Ishikawa (cell line): ENCODE measurements at regions not wholly inside any gene's neighbourhood (a gene's known extent, or its start where the extent isn't known, plus 50 kb on each side); places are given as distances from the start of the nearest gene placed in this dataset.

ENCODE experiments used
- CEBPB ChIP-seq: IDR thresholded peaks from 2 replicates; pipeline ENCODE4 v1.6.1; 2012
- CREB1 ChIP-seq: IDR thresholded peaks from 2 replicates; pipeline ENCODE4 v1.6.1; 2012; ENCODE audit warnings: low read depth
- EGR1 ChIP-seq: IDR thresholded peaks from 2 replicates; pipeline ENCODE4 v1.6.1; 2012
- EP300 ChIP-seq: IDR thresholded peaks from 2 replicates; pipeline ENCODE4 v1.6.1; 2012; ENCODE audit warnings: borderline replicate concordance
- FOXM1 ChIP-seq: IDR thresholded peaks from 2 replicates; pipeline ENCODE4 v1.6.1; 2012; ENCODE audit warnings: low read depth, borderline replicate concordance
- NFIC ChIP-seq: IDR thresholded peaks from 2 replicates; pipeline ENCODE4 v1.6.1; 2012
- RAD21 ChIP-seq: IDR thresholded peaks from 2 replicates; pipeline ENCODE4 v1.6.1; 2012; ENCODE audit warnings: low read depth
- REST ChIP-seq: IDR thresholded peaks from 2 replicates; pipeline ENCODE4 v1.6.1; 2012; ENCODE audit warnings: low read depth, mild to moderate bottlenecking
- TAF1 ChIP-seq: IDR thresholded peaks from 2 replicates; pipeline ENCODE4 v1.6.1; 2012; ENCODE audit warnings: low read depth, mild to moderate bottlenecking
- TCF12 ChIP-seq: IDR thresholded peaks from 2 replicates; pipeline ENCODE4 v1.6.1; 2012; ENCODE audit warnings: low read depth
- TEAD4 ChIP-seq: IDR thresholded peaks from 2 replicates; pipeline ENCODE4 v1.6.1; 2012
- USF1 ChIP-seq: IDR thresholded peaks from 2 replicates; pipeline ENCODE4 v1.6.1; 2012
- YY1 ChIP-seq: IDR thresholded peaks from 2 replicates; pipeline ENCODE4 v1.6.1; 2012; ENCODE audit warnings: low read depth
- ZBTB7A ChIP-seq: IDR thresholded peaks from 2 replicates; pipeline ENCODE4 v1.6.1; 2012; ENCODE audit warnings: low read depth
- TF ChIP-seq, protein P1 (sequence below): IDR thresholded peaks from 2 replicates; pipeline ENCODE4 v1.6.1; 2012

GRCh38 chr6:142543606-142544005 is 241.8 kb downstream of the ADGRG6 start:
- TF ChIP-seq EGR1, result no peak

- TF ChIP-seq RAD21 (no peak), ZBTB7A (no peak), REST (no peak), TAF1 (no peak), YY1 (no peak), NFIC (no peak), USF1 (no peak), TCF12 (no peak), EGR1 (no peak), TEAD4 (no peak), CEBPB (no peak), CREB1 (no peak), FOXM1 (no peak), EP300 (no peak)
- TF ChIP-seq, protein P1, sequence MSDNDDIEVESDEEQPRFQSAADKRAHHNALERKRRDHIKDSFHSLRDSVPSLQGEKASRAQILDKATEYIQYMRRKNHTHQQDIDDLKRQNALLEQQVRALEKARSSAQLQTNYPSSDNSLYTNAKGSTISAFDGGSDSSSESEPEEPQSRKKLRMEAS, result no peak
Observed at GRCh38 chr6:142544199-142544838, 242.5 kb downstream of the ADGRG6 start.

DNA sequence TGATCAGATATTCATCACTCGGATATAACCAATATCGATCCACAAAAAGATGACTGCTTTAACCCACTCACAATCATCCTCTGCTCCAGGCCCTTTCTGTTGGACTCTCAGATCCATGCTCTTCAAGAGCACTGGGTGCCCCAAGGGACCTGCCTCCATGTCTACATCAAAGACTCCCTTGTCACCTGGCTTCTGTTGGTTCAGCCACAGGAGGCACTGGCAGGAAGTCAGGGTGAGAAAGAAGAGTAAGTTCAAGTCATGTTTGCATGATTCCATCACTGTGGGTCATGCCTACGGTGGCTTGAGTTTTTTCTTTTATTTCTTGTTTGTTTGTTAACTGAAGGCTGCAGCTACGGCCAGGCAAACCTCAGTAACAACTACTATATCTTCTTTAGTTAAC is 243.3 kb downstream of the ADGRG6 start:
- TF ChIP-seq EGR1, result no peak
- TF ChIP-seq ZBTB7A, result no peak
- TF ChIP-seq CEBPB, result no peak
- TF ChIP-seq TAF1, result no peak
- TF ChIP-seq TCF12, result no peak
- no peak for TF ChIP-seq EP300
- no peak for TF ChIP-seq USF1
- no peak for TF ChIP-seq YY1
- no peak for TF ChIP-seq RAD21
- TF ChIP-seq FOXM1, result no peak
- no peak for TF ChIP-seq CREB1
- TF ChIP-seq, protein P1, result no peak
- TF ChIP-seq NFIC, result no peak
- no peak for TF ChIP-seq TEAD4
- no peak for TF ChIP-seq REST

DNA sequence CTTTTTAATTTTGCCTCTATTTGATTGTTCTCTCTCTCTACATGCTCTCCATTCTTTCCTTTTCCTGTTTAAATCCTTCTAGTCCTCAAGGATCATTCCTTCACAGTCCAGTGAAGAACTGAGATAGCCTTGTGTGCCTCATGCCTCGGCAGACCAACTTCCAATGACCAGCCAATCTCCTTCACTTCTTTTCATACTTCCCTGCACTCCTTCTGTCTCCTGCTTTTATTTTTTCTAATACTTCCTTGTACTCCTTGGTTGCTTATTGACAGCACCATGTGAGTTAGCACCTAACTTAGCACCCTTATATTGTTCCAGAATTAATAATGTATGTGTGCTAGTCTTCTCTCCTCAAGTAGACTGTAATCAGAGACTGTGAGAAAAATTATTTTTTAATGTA is 246.8 kb downstream of the ADGRG6 start:
- TF ChIP-seq TEAD4 (no peak), CREB1 (no peak), YY1 (no peak), TCF12 (no peak), ZBTB7A (no peak), REST (no peak), USF1 (no peak), TAF1 (no peak), CEBPB (no peak), EP300 (no peak), NFIC (no peak), EGR1 (no peak), FOXM1 (no peak), RAD21 (no peak)
- TF ChIP-seq, protein P1, result no peak
